GM10266 (cell line): ENCODE measurements at regions not wholly inside any gene's neighbourhood (a gene's known extent, or its start where the extent isn't known, plus 50 kb on each side); places are given as distances from the start of the nearest gene placed in this dataset.
A peak's percentile ranks its signal among the peaks of the same experiment; 100 is the strongest.
"Not testable (repeated sequence)": the region's sequence is repeated elsewhere in the genome, so short reads cannot be mapped to it uniquely, and the experiment has no call there.

Experiments
- DNase-seq: peaks from one replicate; pipeline ENCODE4 v3.0.0; 2012; ENCODE audit errors: extremely low spot score
- CTCF ChIP-seq: IDR thresholded peaks from 2 replicates; pipeline ENCODE4 v1.5.1; 2012; ENCODE audit warnings: mild to moderate bottlenecking, low read depth; ENCODE audit not compliant: control insufficient read depth, insufficient read depth; ENCODE audit errors: missing control alignments

- no peak for TF ChIP-seq CTCF
- DNase-seq: no peak
These were observed 78.4 kb upstream of the SPOPL start for GRCh38 chr2:138423198-138423597.

GRCh38 chr2:138423745-138424144 lies 77.8 kb upstream of the SPOPL start:
- no peak for DNase-seq
- TF ChIP-seq CTCF: no peak

- DNase-seq: no peak
- no peak for TF ChIP-seq CTCF
These were observed 77.0 kb upstream of the SPOPL start for GRCh38 chr2:138424436-138425140.

- not testable (repeated sequence) for DNase-seq
These were observed 75.5 kb upstream of the SPOPL start for GRCh38 chr2:138426116-138426515.

GRCh38 chr2:138428710-138429440 lies 72.7 kb upstream of the SPOPL start:
- DNase-seq: no peak
- TF ChIP-seq CTCF: no peak

GRCh38 chr2:138430181-138430580 lies 71.4 kb upstream of the SPOPL start:
- no peak for TF ChIP-seq CTCF

GRCh38 chr2:138432971-138433370 lies 68.6 kb upstream of the SPOPL start:
- peak; percentile 8 for DNase-seq
- TF ChIP-seq CTCF: no peak

More at GRCh38 chr2:138430181-138430580, 71.4 kb upstream of the SPOPL start:
- DNase-seq: no peak
